A549 (cell line): ENCODE measurements at regions not wholly inside any gene's neighbourhood (a gene's known extent, or its start where the extent isn't known, plus 50 kb on each side); places are given as distances from the start of the nearest gene placed in this dataset.

Source experiments
- ATAC-seq, 2 experiments: fragments of 200-7000 bp in 1 of 2; fragments of >200 bp in 1 of 2; cut with Nextera tagmentation in 1 of 2; cut with Tn5 transposase in 1 of 2; 3 replicates each; pipeline versions ENCODE4 v1.8.0 to v1.9.1; 2018 to 2020; ENCODE audit warnings: mild to moderate bottlenecking in 1 of 2, moderate library complexity in 1 of 2
- CTCF ChIA-PET: fragments of 300-600 bp; sonication (Branson Sonifier 250); formaldehyde crosslinking; extraction: SDS; loops from one replicate; lab custom pipeline; 2021; ENCODE audit warnings: antibody characterized with exemption, inconsistent platforms; lab: Yijun Ruan, JAX
- POLR2A ChIA-PET: fragments of 350-600 bp; formaldehyde crosslinking; extraction: SDS; loops from one replicate; lab custom pipeline; 2021; ENCODE audit warnings: antibody characterized with exemption, inconsistent platforms; lab: Yijun Ruan, JAX
- DNase-seq, 2 experiments: peaks; one replicate each; pipeline versions ENCODE4 v3.0.0 to v3.0.0-alpha.2; 2011 to 2016; ENCODE audit warnings: low read depth in 1 of 2, low spot score in 1 of 2
- FAIRE-seq: peaks from 2 replicates; lab custom pipeline; 2011; peaks lifted over from hg19 to GRCh38; lab: Jason Lieb, UNC
- H3K27ac ChIP-seq, 2 experiments: fragments of >200 bp; sonication (Bioruptor Twin); formaldehyde crosslinking; 3 replicates each; pipeline ENCODE4 v1.5.1; 2016 to 2017
- H3K4me1 ChIP-seq: fragments of >200 bp; sonication (Bioruptor Twin); formaldehyde crosslinking; 3 replicates; pipeline ENCODE4 v1.6.1; 2016
- H3K4me2 ChIP-seq: fragments of >200 bp; sonication (Bioruptor Twin); formaldehyde crosslinking; 3 replicates; pipeline ENCODE4 v1.6.1; 2016
- H3K4me3 ChIP-seq: fragments of >200 bp; sonication (Bioruptor Twin); formaldehyde crosslinking; 3 replicates; pipeline ENCODE4 v1.5.1; 2016
- H3K9me3 ChIP-seq: fragments of >200 bp; sonication (Bioruptor Twin); formaldehyde crosslinking; 3 replicates; pipeline ENCODE4 v1.6.1; 2016
- ATOH8 ChIP-seq: fragments of 250-450 bp; sonication (Bioruptor Pico); IDR thresholded peaks from 2 replicates; pipeline ENCODE4 v1.5.0; 2020; ENCODE audit warnings: low read depth, mild to moderate bottlenecking, moderate library complexity
- CBX8 ChIP-seq: fragments of 200-600 bp; sonication (generic); IDR thresholded peaks from 2 replicates; pipeline ENCODE4 v1.6.1; 2016
- CEBPB ChIP-seq, 2 experiments: fragments of >200 bp in 1 of 2; sonication (Bioruptor Twin) in 1 of 2; formaldehyde crosslinking in 1 of 2; IDR thresholded peaks; 2 replicates each; pipeline ENCODE4 v1.6.1; 2012 to 2016
- ELK1 ChIP-seq: fragments of 150-350 bp; IDR thresholded peaks from 2 replicates; pipeline ENCODE4 v1.6.1; 2014; ENCODE audit warnings: low read depth, mild to moderate bottlenecking, low read length
- FOSL2 ChIP-seq, 2 experiments: fragments of 450-650 bp in 1 of 2; fragments of >200 bp in 1 of 2; sonication (Bioruptor Twin) in 1 of 2; formaldehyde crosslinking; IDR thresholded peaks; 2 replicates each; pipeline versions ENCODE4 v1.5.0 to v1.6.1; 2016 to 2020; ENCODE audit warnings: mild to moderate bottlenecking in 1 of 2, moderate library complexity in 1 of 2
- FOXS1 ChIP-seq: fragments of 250-450 bp; sonication (Bioruptor Pico); IDR thresholded peaks from 2 replicates; pipeline ENCODE4 v1.5.0; 2020; ENCODE audit warnings: mild to moderate bottlenecking, moderate library complexity
- HEYL ChIP-seq: fragments of 250-450 bp; sonication (Bioruptor Pico); IDR thresholded peaks from 2 replicates; pipeline ENCODE4 v1.8.0; 2021; ENCODE audit warnings: mild to moderate bottlenecking, moderate library complexity
- HOXB13 ChIP-seq: fragments of 250-450 bp; sonication (Bioruptor Pico); IDR thresholded peaks from 2 replicates; pipeline ENCODE4 v1.5.0; 2020; ENCODE audit warnings: low read depth, mild to moderate bottlenecking, moderate library complexity
- HOXB5 ChIP-seq: fragments of 250-450 bp; sonication (Bioruptor Pico); IDR thresholded peaks from 2 replicates; pipeline ENCODE4 v1.5.0; 2020; ENCODE audit warnings: mild to moderate bottlenecking, moderate library complexity
- JUN ChIP-seq, 2 experiments: fragments of >200 bp; sonication (Bioruptor Twin); formaldehyde crosslinking; IDR thresholded peaks; 2 replicates in 1 of 2; 3 replicates in 1 of 2; pipeline ENCODE4 v1.6.1; 2016 to 2017
- KDM5A ChIP-seq: fragments of 200-600 bp; sonication (generic); IDR thresholded peaks from 2 replicates; pipeline ENCODE4 v1.6.1; 2016; ENCODE audit warnings: antibody characterized with exemption, mild to moderate bottlenecking
- MAFK ChIP-seq: fragments of 450-650 bp; IDR thresholded peaks from 2 replicates; pipeline ENCODE4 v1.6.1; 2014; ENCODE audit not compliant: partially characterized antibody
- POLR2AphosphoS2 ChIP-seq: conservative IDR thresholded peaks from 2 replicates; pipeline ENCODE4 v1.6.1; 2012; ENCODE audit warnings: low read length, improper control_type of control experiment, inconsistent platforms
- RAD21 ChIP-seq, 2 experiments: fragments of >200 bp in 1 of 2; sonication (Bioruptor Twin) in 1 of 2; formaldehyde crosslinking in 1 of 2; IDR thresholded peaks in 1 of 2; conservative IDR thresholded peaks in 1 of 2; 2 replicates in 1 of 2; 3 replicates in 1 of 2; pipeline ENCODE4 v1.6.1; 2012 to 2018; ENCODE audit warnings: inconsistent platforms in 1 of 2
- RCOR1 ChIP-seq: fragments of 150-350 bp; IDR thresholded peaks from 2 replicates; pipeline ENCODE4 v1.6.1; 2014; ENCODE audit warnings: antibody characterized with exemption, low read length, low read depth
- ZFP36 ChIP-seq: fragments of 450-650 bp; IDR thresholded peaks from 2 replicates; pipeline ENCODE4 v1.6.1; 2014; ENCODE audit warnings: borderline replicate concordance; ENCODE audit not compliant: partially characterized antibody
- WGBS: methylation state at CpG from one replicate; pipeline ENCODE4 v1.1.6; 2017; ENCODE audit errors: missing lambda C conversion rate; 5-methylcytosine and 5-hydroxymethylcytosine counted together
- TF ChIP-seq, protein P1 (sequence below): fragments of 450-650 bp; IDR thresholded peaks from 2 replicates; pipeline ENCODE4 v1.6.1; 2014; ENCODE audit warnings: antibody characterized with exemption
- TF ChIP-seq, protein P2 (sequence below): IDR thresholded peaks from 2 replicates; pipeline ENCODE4 v1.6.1; 2012
- TF ChIP-seq, protein P3 (sequence below): fragments of 250-450 bp; sonication (Bioruptor Pico); IDR thresholded peaks from 2 replicates; pipeline ENCODE4 v1.5.0; 2021; ENCODE audit warnings: mild to moderate bottlenecking, moderate library complexity, borderline replicate concordance

DNA sequence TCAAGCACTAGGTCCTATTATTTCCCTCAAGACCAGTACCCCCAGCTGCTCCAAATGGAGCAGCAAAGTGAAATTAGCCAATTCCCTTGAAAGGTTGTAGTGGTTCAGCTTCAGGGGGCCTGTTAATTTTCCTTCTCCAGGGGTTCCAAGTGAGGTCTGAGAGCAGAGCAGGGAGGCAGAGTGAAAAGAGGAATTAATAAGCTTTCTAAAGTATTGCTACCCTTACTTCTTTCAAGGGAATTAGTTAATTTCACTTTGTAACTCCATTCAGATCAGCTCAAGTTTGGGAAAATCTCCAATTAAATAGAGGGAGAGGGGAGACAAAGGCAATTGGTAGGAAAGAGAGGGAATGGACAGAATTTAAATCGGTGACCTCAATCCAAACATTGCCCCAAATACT lies 78.7 kb upstream of the SLC7A11 start (continued):
- TF ChIP-seq JUN (IDR thresholded peaks at IDR 0.05), result no peak

GRCh38 chr4:138320030-138320429 lies 77.9 kb upstream of the SLC7A11 start:
- H3K4me2 ChIP-seq, result no peak overlapping the region
- TF ChIP-seq, protein P1, sequence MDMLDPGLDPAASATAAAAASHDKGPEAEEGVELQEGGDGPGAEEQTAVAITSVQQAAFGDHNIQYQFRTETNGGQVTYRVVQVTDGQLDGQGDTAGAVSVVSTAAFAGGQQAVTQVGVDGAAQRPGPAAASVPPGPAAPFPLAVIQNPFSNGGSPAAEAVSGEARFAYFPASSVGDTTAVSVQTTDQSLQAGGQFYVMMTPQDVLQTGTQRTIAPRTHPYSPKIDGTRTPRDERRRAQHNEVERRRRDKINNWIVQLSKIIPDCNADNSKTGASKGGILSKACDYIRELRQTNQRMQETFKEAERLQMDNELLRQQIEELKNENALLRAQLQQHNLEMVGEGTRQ, result no peak
- no peak for TF ChIP-seq FOSL2 (IDR thresholded peaks at IDR 0.05)
- no peak for TF ChIP-seq FOSL2 (CRISPR knock-in tag; IDR thresholded peaks at IDR 0.05)
- no peak for TF ChIP-seq MAFK
- no peak for TF ChIP-seq POLR2AphosphoS2
- TF ChIP-seq ELK1, result no peak
- TF ChIP-seq ZFP36, result no peak
- TF ChIP-seq RAD21 (conservative IDR thresholded peaks at IDR 0.05 in 1 of 2, IDR thresholded peaks at IDR 0.05 in 1 of 2), result no peak
- no peaks in the 10 kb centered on the region for H3K4me1 ChIP-seq
- no peak overlapping the region for H3K27ac ChIP-seq
- no peaks in the 10 kb centered on the region for H3K9me3 ChIP-seq
- 88% methylated on average over 1 of the region's 1 CpG for WGBS
- CTCF ChIA-PET, result no interaction called here
- no peak for DNase-seq
- POLR2A ChIA-PET, result no interaction called here
- ATAC-seq, result no peak
- no peak overlapping the region for H3K4me3 ChIP-seq
- no peak for FAIRE-seq

GRCh38 chr4:138317175-138317748 lies 75.1 kb upstream of the SLC7A11 start:
- no peak for DNase-seq
- Histone ChIP-seq H3K27ac (no peak overlapping the region), H3K4me2 (no peak overlapping the region), H3K4me1 (no peaks in the 10 kb centered on the region), H3K9me3 (no peaks in the 10 kb centered on the region), H3K4me3 (no peak overlapping the region)
- no peak for ATAC-seq
- FAIRE-seq, result no peak
- WGBS, result 41% methylated on average over 4 of the region's 4 CpGs
- TF ChIP-seq, protein P2, sequence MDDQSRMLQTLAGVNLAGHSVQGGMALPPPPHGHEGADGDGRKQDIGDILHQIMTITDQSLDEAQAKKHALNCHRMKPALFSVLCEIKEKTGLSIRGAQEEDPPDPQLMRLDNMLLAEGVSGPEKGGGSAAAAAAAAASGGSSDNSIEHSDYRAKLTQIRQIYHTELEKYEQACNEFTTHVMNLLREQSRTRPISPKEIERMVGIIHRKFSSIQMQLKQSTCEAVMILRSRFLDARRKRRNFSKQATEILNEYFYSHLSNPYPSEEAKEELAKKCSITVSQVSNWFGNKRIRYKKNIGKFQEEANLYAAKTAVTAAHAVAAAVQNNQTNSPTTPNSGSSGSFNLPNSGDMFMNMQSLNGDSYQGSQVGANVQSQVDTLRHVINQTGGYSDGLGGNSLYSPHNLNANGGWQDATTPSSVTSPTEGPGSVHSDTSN, result no peak
- no peak for TF ChIP-seq FOXS1 (CRISPR knock-in tag)
- TF ChIP-seq, protein P3, sequence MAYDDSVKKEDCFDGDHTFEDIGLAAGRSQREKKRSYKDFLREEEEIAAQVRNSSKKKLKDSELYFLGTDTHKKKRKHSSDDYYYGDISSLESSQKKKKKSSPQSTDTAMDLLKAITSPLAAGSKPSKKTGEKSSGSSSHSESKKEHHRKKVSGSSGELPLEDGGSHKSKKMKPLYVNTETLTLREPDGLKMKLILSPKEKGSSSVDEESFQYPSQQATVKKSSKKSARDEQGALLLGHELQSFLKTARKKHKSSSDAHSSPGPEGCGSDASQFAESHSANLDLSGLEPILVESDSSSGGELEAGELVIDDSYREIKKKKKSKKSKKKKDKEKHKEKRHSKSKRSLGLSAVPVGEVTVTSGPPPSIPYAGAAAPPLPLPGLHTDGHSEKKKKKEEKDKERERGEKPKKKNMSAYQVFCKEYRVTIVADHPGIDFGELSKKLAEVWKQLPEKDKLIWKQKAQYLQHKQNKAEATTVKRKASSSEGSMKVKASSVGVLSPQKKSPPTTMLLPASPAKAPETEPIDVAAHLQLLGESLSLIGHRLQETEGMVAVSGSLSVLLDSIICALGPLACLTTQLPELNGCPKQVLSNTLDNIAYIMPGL (CRISPR knock-in tag), result no peak
- TF ChIP-seq RAD21 (conservative IDR thresholded peaks at IDR 0.05 in 1 of 2, IDR thresholded peaks at IDR 0.05 in 1 of 2), result no peak
- TF ChIP-seq KDM5A, result no peak
- TF ChIP-seq HEYL (CRISPR knock-in tag), result no peak
- no peak for TF ChIP-seq RCOR1
- no peak for TF ChIP-seq HOXB13 (CRISPR knock-in tag)
- TF ChIP-seq CBX8, result no peak
- TF ChIP-seq, protein P1, result no peak
- TF ChIP-seq CEBPB (IDR thresholded peaks at IDR 0.05), result no peak
- TF ChIP-seq HOXB5, result no peak
- no peak for TF ChIP-seq ATOH8 (CRISPR knock-in tag)
- TF ChIP-seq POLR2AphosphoS2, result no peak
- ChIA-PET CTCF (no interaction called here), POLR2A (no interaction called here)
